Esophagus squamous epithelium (tissue), 5 donors: ENCODE measurements at regions not wholly inside any gene's neighbourhood (a gene's known extent, or its start where the extent isn't known, plus 50 kb on each side); places are given as distances from the start of the nearest gene placed in this dataset.

ENCODE experiments used
- DNase-seq: peaks from one replicate; lab custom pipeline; 2025; lab: John Stamatoyannopoulos, UW
- H3K27ac ChIP-seq, 4 donors: fragments of 200-600 bp; sonication (generic); one replicate each; pipeline ENCODE4 v1.5.1; 2016 to 2019; ENCODE audit warnings: mild to moderate bottlenecking in 1 of 4
- H3K27me3 ChIP-seq, 4 donors: fragments of 200-600 bp; sonication (generic); 1 replicate in 3 of 4; 2 replicates in 1 of 4; pipeline versions ENCODE4 v1.5.1 to v1.6.0; 2017 to 2021; ENCODE audit warnings: antibody characterized with exemption in 1 of 4
- H3K36me3 ChIP-seq, 3 donors: fragments of 200-600 bp; sonication (generic); one replicate each; pipeline ENCODE4 v1.5.1; 2016 to 2019
- H3K4me1 ChIP-seq, 3 donors: fragments of 200-600 bp; sonication (generic); one replicate each; pipeline ENCODE4 v1.5.1; 2017 to 2019
- H3K4me3 ChIP-seq, 4 donors: fragments of 200-600 bp; sonication (generic); 1 replicate in 3 of 4; 2 replicates in 1 of 4; pipeline ENCODE4 v1.5.1; 2016 to 2019; ENCODE audit warnings: mild to moderate bottlenecking in 2 of 4, moderate library complexity in 1 of 4
- H3K9me3 ChIP-seq, 3 donors: fragments of 200-600 bp; sonication (generic); one replicate each; pipeline ENCODE4 v1.5.1; 2016 to 2019
- CTCF ChIP-seq, 6 experiments: fragments of 450-650 bp in 4 of 6; fragments of 200-600 bp in 2 of 6; sonication (generic) in 2 of 6; IDR thresholded peaks; one replicate each; pipeline ENCODE4 v1.5.1; 2016 to 2019; ENCODE audit warnings: antibody characterized with exemption in 6 of 6, mild to moderate bottlenecking in 4 of 6, moderate library complexity in 4 of 6
- POLR2A ChIP-seq, 4 donors: fragments of 450-650 bp; IDR thresholded peaks; one replicate each; pipeline ENCODE4 v1.6.1; 2017; ENCODE audit warnings: antibody characterized with exemption in 4 of 4, mild to moderate bottlenecking in 4 of 4, moderate library complexity in 3 of 4
- WGBS, 2 donors: methylation state at CpG; one replicate each; pipeline ENCODE4 v1.1.5; 2018; 5-methylcytosine and 5-hydroxymethylcytosine counted together
- intact Hi-C: fragments of 100-400 bp; cut with DNase I; formaldehyde crosslinking; loops from one replicate; pipeline ENCODE4 v1.15.0; 2022
- donor health status: DM: yes; HTN: yes; CAD: no.

DNA sequence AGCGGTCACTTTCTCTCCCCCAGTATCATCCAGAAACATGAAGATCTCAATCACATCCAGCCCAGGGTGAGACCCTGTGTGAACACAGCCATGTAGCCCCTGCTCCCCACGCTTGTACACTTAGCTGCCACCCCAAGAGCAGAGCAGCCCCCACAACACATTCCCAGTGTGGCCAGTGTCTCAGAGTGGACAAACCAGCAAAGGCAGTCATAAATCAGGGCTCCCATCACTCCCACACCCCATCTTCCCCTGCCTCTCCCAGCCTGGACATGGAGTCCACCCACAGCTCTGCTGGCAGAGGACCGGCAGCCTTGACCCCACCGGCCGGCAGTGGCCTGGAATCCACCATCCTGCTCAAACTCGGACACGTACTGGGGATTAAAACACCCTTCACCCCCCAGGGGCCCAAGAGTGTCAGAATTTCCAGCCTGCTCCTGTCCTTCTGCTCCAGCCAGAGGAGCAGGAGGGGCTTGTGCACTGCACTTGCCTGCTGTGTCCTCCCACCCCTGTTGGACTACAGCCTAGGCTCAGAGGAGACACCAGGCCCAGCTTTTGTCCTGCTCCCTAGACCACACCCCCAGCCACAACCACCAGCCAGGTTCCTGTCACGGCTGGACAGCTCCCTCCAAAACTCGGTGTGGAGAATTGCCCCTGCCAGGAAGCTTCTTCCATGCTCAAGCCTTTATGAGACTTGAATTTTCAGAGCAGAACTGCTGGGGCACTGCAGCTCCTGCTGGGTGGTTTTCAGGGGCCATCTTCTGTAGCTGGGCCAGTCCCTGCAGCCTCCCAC lies 206.1 kb downstream of the SMAD2 start:
- no peak for DNase-seq
- no peaks in the 10 kb centered on the region for H3K4me1 ChIP-seq
- peaks cover 0 to 40% (median 0%) of the 10 kb centered on the region in 4 donors for H3K27me3 ChIP-seq
- H3K36me3 ChIP-seq = no peaks in the 10 kb centered on the region
- TF ChIP-seq POLR2A (IDR thresholded peaks at IDR 0.05) (no peak), CTCF (IDR thresholded peaks at IDR 0.05) (no peak)
- H3K9me3 ChIP-seq = no peaks in the 10 kb centered on the region
- H3K4me3 ChIP-seq = no peak overlapping the region
- H3K27ac ChIP-seq = no peak overlapping the region
- WGBS, 2 donors = 48 to 56% methylated on average over 6 to 8 of the region's 9 CpGs
- intact Hi-C loops = no loop called here

DNA sequence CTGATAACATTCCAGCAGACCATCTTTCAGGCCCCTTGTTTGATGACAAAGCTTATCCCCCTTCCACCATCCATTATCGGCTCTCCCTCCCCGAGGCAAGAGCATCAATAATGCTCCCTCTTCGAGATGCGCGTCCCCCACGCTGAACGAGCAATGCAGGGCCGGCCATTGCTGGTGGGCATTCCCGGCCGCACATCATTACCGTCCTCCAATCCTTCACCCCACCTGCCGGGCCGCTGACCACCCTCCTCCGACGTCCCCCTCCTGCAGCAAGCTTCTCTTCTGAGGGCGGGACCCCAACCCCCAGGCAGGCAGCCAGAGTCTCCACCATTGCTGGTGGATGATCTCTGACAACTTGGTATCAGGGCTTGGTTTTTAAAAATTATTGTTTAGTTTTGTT lies 208.6 kb downstream of the SMAD2 start:
- no peaks in the 10 kb centered on the region for H3K36me3 ChIP-seq
- TF ChIP-seq POLR2A (IDR thresholded peaks at IDR 0.05) (no peak), CTCF (IDR thresholded peaks at IDR 0.05) (no peak)
- no peak for DNase-seq
- H3K4me3 ChIP-seq = no peak overlapping the region
- 73 to 84% methylated on average over 16 of the region's 16 CpGs for WGBS, 2 donors
- H3K27ac ChIP-seq = no peak overlapping the region
- H3K9me3 ChIP-seq = no peaks in the 10 kb centered on the region
- H3K4me1 ChIP-seq = no peaks in the 10 kb centered on the region
- H3K27me3 ChIP-seq = peaks cover 0 to 26% (median 0%) of the 10 kb centered on the region in 4 donors
- intact Hi-C loops = no loop called here

DNA sequence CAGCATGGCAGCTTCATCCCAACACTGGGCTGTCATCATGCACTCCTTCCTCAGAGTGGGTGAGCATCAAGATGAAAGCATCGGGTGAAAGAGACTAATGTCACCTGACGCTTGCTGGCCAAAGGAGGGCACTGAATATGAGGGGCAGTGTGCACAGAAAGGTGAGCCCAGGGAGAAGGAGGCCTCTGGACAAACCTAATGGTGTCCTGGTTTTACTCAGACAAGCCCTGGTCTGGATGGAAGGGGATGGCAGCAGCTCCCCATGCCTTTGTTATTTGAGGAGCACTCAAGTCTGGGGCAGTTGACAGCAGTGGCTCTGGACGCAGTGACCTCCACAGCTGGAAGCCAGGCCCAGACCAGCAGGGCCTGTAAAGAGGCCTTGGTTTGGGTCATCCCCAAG lies 209.7 kb downstream of the SMAD2 start:
- no peaks in the 10 kb centered on the region for H3K4me1 ChIP-seq
- 86 to 90% methylated on average over 2 to 3 of the region's 3 CpGs for WGBS, 2 donors
- H3K27me3 ChIP-seq = peaks cover 0 to 19% (median 0%) of the 10 kb centered on the region in 4 donors
- no peak overlapping the region for H3K4me3 ChIP-seq
- no peaks in the 10 kb centered on the region for H3K9me3 ChIP-seq
- no peaks in the 10 kb centered on the region for H3K36me3 ChIP-seq
- no peak for DNase-seq
- TF ChIP-seq POLR2A (IDR thresholded peaks at IDR 0.05) (no peak), CTCF (IDR thresholded peaks at IDR 0.05) (no peak)
- no peak overlapping the region for H3K27ac ChIP-seq
- intact Hi-C loops = no loop called here

DNA sequence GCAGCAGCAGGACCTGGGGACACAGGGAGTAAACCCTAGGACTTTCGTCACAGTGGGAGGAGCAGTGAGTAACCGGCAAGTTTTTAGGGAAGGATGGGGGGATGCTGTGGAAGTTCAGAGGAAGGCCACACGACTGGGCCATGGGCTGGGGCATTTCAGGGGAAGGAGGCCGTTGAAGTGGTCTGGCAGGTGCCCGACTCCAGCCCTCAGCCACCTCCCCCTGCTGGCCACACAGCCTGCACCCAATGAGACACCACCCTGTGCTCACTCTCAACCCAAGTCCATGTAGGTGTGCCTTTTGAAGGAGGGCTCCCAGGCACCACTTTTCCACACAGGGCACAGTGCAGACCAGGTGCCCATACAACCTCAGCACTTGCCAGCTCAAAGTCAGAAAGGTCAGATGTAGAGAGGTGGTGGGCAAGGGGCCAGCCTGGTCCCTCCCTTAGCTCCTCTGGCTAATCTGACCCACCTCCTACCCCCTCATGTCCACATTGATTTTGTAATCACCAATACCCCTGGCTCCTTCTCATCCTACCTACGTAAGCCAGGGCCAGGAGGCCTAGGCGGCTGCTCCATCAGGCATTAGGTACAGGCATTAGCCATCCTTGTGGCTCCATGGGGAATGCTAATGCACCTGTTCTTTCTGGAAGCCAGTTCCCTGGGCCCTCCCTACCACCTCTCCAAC lies 211.2 kb downstream of the SMAD2 start:
- no peak for DNase-seq
- H3K27me3 ChIP-seq = peaks cover 0 to 7% (median 0%) of the 10 kb centered on the region in 4 donors
- 74 to 87% methylated on average over 3 to 6 of the region's 7 CpGs for WGBS, 2 donors
- no peaks in the 10 kb centered on the region for H3K4me1 ChIP-seq
- intact Hi-C loops = no loop called here
- H3K36me3 ChIP-seq = no peaks in the 10 kb centered on the region
- no peaks in the 10 kb centered on the region for H3K9me3 ChIP-seq
- TF ChIP-seq POLR2A (IDR thresholded peaks at IDR 0.05) = no peak
- TF ChIP-seq CTCF (IDR thresholded peaks at IDR 0.05) = no peak
- no peak overlapping the region for H3K4me3 ChIP-seq
- no peak overlapping the region for H3K27ac ChIP-seq

DNA sequence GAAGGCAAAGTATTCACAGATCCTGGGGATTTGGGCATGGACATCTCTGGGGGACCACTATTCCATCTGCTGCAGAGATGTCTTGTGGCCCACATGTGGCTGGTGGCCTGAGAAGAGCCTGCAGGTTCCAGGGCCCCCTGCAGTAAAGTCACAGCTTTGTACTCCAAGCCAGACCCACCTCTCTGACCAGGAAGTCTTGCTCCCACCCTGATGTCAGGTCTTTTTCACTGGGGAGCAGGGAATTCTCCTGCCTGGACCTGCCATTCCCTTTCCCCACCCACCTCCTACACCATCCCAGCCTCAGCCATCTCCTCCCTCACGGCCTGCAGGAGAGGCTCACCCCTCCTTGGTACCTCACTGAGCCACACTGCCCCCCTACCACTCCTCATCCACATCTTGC lies 211.8 kb downstream of the SMAD2 start:
- Histone ChIP-seq H3K9me3 (no peaks in the 10 kb centered on the region), H3K27ac (no peak overlapping the region), H3K4me3 (no peak overlapping the region), H3K4me1 (no peaks in the 10 kb centered on the region), H3K36me3 (no peaks in the 10 kb centered on the region), H3K27me3 (peaks cover 0 to 11% (median 0%) of the 10 kb centered on the region in 4 donors)
- intact Hi-C loops = no loop called here
- 54 to 63% methylated on average over 1 of the region's 1 CpG for WGBS, 2 donors
- no peak for DNase-seq
- no peak for TF ChIP-seq POLR2A (IDR thresholded peaks at IDR 0.05)
- no peak for TF ChIP-seq CTCF (IDR thresholded peaks at IDR 0.05)
